Adrenal gland (tissue), 9 donors: ENCODE measurements at regions not wholly inside any gene's neighbourhood (a gene's known extent, or its start where the extent isn't known, plus 50 kb on each side); places are given as distances from the start of the nearest gene placed in this dataset.

Experiments used
- DNase-seq, 7 donors: peaks; one replicate each; pipeline ENCODE4 v3.0.0-alpha.2; 2019 to 2020
- H3K27ac ChIP-seq, 5 donors: fragments of 200-600 bp; sonication (generic) in 4 of 5; 1 replicate in 3 of 5; 2 replicates in 2 of 5; pipeline versions ENCODE4 v1.5.1 to v1.8.0; 2016 to 2020; ENCODE audit warnings: mild to moderate bottlenecking in 1 of 5
- H3K27me3 ChIP-seq: fragments of 200-600 bp; 2 replicates; pipeline ENCODE4 v1.8.0; 2021
- H3K36me3 ChIP-seq, 2 donors: fragments of 200-600 bp; replicated peaks in 1 of 2; 1 replicate in 1 of 2; 2 replicates in 1 of 2; pipeline versions ENCODE4 v1.5.1 to v1.8.0; 2018 to 2022
- H3K4me1 ChIP-seq, 2 donors: fragments of 200-600 bp; replicated peaks in 1 of 2; 1 replicate in 1 of 2; 2 replicates in 1 of 2; pipeline versions ENCODE4 v1.5.1 to v1.8.0; 2018 to 2021
- H3K4me3 ChIP-seq, 4 donors: fragments of 200-600 bp; sonication (generic) in 3 of 4; one replicate each; pipeline ENCODE4 v1.5.1; 2016 to 2018
- H3K9me3 ChIP-seq, 3 donors: fragments of 200-600 bp; sonication (generic) in 1 of 3; replicated peaks in 1 of 3; 1 replicate in 2 of 3; 2 replicates in 1 of 3; pipeline versions ENCODE4 v1.5.1 to v1.8.0; 2016 to 2021
- POLR2A ChIP-seq, 2 donors: fragments of 450-650 bp; IDR thresholded peaks; one replicate each; pipeline ENCODE4 v1.6.1; 2017; ENCODE audit warnings: antibody characterized with exemption in 2 of 2, mild to moderate bottlenecking in 2 of 2, moderate library complexity in 1 of 2
- WGBS, 4 donors: extraction: QIAGEN DNeasy Blood & Tissue Kit in 2 of 4; methylation state at CpG; one replicate each; pipeline versions ENCODE4 v1.1.5 to v1.1.7; 2013 to 2017; 5-methylcytosine and 5-hydroxymethylcytosine counted together
- intact Hi-C, 2 donors: fragments of 100-400 bp; cut with DNase I; formaldehyde crosslinking; loops; one replicate each; pipeline versions ENCODE4 v1.14.1 to v1.15.0; 2022 to 2023
- TF ChIP-seq, protein P1 (sequence below), 6 experiments: fragments of 450-650 bp in 4 of 6; fragments of 200-600 bp in 2 of 6; sonication (generic) in 1 of 6; IDR thresholded peaks; 1 replicate in 5 of 6; 2 replicates in 1 of 6; pipeline versions ENCODE4 v1.5.1 to v1.8.0; 2016 to 2021; ENCODE audit warnings: antibody characterized with exemption in 6 of 6, mild to moderate bottlenecking in 2 of 6, moderate library complexity in 1 of 6
- donor health status: healthy with polysubstance abuse.
- donor health status: Bipolar disorder and iron deficiency.
- donor health status: DM: yes; HTN: yes; CAD: no.
- donor health status: DM: no; HTN: no; CAD: no.
- donor health status: DM: no; HTN: no; CAD: no.

DNA sequence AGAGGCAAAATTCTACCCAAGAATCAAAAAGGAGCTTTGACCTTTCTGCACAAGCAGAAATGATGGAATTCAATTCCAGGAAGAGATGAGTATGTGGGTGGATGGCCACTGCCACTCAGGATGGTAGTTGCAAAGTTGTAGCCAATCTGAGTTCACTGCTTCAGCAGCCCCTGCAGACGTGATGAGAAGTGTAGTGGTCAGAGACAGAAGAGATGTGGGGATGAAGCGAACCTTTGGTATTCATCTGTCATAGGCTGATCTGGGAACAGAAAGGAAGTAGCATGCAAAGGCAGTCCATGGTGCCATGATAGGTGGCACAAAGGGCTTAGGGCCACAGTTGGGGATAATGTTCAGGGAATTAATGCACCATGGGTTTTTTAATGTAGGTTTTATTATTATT lies 81.1 kb upstream of the PGBD5 start:
- no peaks in the 10 kb centered on the region for H3K27me3 ChIP-seq
- DNase-seq, result no peak
- H3K36me3 ChIP-seq, result no peaks in the 10 kb centered on the region
- intact Hi-C loops, result no loop called here
- no peaks in the 10 kb centered on the region for H3K4me1 ChIP-seq
- TF ChIP-seq, protein P1, sequence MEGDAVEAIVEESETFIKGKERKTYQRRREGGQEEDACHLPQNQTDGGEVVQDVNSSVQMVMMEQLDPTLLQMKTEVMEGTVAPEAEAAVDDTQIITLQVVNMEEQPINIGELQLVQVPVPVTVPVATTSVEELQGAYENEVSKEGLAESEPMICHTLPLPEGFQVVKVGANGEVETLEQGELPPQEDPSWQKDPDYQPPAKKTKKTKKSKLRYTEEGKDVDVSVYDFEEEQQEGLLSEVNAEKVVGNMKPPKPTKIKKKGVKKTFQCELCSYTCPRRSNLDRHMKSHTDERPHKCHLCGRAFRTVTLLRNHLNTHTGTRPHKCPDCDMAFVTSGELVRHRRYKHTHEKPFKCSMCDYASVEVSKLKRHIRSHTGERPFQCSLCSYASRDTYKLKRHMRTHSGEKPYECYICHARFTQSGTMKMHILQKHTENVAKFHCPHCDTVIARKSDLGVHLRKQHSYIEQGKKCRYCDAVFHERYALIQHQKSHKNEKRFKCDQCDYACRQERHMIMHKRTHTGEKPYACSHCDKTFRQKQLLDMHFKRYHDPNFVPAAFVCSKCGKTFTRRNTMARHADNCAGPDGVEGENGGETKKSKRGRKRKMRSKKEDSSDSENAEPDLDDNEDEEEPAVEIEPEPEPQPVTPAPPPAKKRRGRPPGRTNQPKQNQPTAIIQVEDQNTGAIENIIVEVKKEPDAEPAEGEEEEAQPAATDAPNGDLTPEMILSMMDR (IDR thresholded peaks at IDR 0.05), result no peak
- TF ChIP-seq POLR2A (IDR thresholded peaks at IDR 0.05), result no peak
- 77 to 89% (median 85%) methylated on average over 2 of the region's 2 CpGs for WGBS, 4 donors
- H3K27ac ChIP-seq, result no peak overlapping the region
- H3K9me3 ChIP-seq, result no peaks in the 10 kb centered on the region
- no peak overlapping the region for H3K4me3 ChIP-seq

DNA sequence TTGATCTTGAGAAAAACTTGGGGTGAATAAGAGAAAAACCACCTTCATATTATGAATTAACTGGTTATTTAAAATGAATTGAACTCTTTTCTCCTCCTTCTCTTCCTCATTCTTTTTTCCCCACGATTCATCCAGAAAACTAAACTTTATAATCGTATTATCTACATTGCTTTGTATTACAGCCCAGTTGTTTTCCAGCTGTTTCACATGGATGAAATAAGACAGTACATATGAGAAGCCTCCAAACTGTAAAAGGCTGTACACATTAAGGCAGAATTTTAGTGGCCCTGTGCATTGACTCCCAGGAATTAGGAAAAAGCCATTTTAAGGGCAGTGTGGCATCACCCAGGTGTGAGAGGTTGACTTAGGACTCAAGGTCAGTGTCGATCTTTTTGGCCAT lies 80.3 kb upstream of the PGBD5 start:
- Histone ChIP-seq H3K27me3 (no peaks in the 10 kb centered on the region), H3K36me3 (no peaks in the 10 kb centered on the region), H3K9me3 (no peaks in the 10 kb centered on the region), H3K4me1 (no peaks in the 10 kb centered on the region), H3K27ac (no peak overlapping the region), H3K4me3 (no peak overlapping the region)
- TF ChIP-seq, protein P1 (IDR thresholded peaks at IDR 0.05), result no peak
- no peak for TF ChIP-seq POLR2A (IDR thresholded peaks at IDR 0.05)
- DNase-seq, result no peak
- intact Hi-C loops, result no loop called here
- 56 to 82% (median 74%) methylated on average over 3 of the region's 3 CpGs for WGBS, 4 donors

DNA sequence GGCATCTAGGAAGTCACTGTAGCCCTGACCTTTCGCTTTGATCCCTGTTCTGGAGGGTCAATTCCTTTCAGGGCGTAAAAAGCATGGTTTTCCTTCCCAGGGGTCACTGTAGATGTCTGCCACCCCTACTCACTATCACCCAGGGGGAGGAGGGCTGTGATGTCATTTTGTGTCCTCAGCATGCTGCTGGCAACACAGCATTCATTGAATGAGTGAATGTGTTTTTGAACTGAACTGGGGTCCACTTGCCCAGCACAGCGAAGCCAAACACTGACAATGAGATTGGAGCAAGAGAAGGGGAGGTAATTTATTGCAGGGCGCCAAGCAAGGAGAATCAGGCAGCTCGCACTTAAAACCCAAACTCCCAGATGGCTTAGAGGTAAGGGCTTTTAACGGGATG lies 78.2 kb upstream of the PGBD5 start:
- WGBS, 4 donors, result 82 to 86% (median 84%) methylated on average over 6 of the region's 6 CpGs
- H3K9me3 ChIP-seq, result no peaks in the 10 kb centered on the region
- H3K36me3 ChIP-seq, result no peaks in the 10 kb centered on the region
- no peak overlapping the region for H3K4me3 ChIP-seq
- H3K27ac ChIP-seq, result no peak overlapping the region
- TF ChIP-seq, protein P1 (IDR thresholded peaks at IDR 0.05), result no peak
- TF ChIP-seq POLR2A (IDR thresholded peaks at IDR 0.05), result no peak
- no peaks in the 10 kb centered on the region for H3K27me3 ChIP-seq
- DNase-seq, result no peak
- no peaks in the 10 kb centered on the region for H3K4me1 ChIP-seq
- intact Hi-C loops, result no loop called here

DNA sequence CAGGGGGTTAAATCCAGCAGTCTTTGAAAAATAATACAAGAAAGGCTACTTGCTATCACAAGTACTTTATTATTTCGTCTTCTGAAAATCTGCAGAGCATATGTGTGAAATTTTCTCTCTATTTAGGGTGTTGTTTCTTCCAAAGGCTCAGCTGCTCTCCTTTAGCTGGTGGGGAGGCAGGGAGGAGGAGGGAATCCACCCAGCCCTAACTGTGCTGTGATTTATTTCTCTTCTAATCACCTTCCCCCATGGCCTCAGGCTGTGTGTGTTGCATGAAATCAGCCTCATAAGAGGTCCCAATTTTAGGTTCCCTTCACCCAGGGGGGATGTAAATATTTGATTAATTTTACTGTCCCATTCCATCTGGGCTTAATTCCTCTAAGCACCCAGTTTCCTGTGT lies 77.6 kb upstream of the PGBD5 start:
- TF ChIP-seq POLR2A (IDR thresholded peaks at IDR 0.05), result no peak
- H3K4me3 ChIP-seq, result no peak overlapping the region
- no peaks in the 10 kb centered on the region for H3K4me1 ChIP-seq
- H3K9me3 ChIP-seq, result no peaks in the 10 kb centered on the region
- no peak overlapping the region for H3K27ac ChIP-seq
- intact Hi-C loops, result no loop called here
- no peaks in the 10 kb centered on the region for H3K27me3 ChIP-seq
- 72 to 88% (median 83%) methylated on average over 1 of the region's 1 CpG for WGBS, 4 donors
- DNase-seq, result no peak
- H3K36me3 ChIP-seq, result no peaks in the 10 kb centered on the region

DNA sequence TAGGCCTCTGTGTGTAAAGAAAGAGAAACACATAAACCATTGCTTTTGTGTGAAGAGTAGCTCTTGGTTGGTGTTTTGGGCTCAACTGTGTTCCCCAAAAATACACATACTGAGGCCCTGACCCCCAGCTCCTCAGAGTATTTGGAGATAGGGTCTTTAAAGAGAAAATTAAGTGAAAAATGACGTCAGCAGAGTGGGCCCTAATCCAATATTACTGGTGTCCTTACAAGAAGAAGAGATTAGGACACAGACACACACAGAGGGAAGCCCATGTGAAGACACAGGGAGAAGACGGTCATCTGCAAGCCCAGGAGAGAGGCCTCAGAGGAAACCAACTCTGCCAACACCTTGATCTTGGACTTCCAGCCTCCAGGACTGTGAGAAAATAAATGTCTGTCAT lies 76.9 kb upstream of the PGBD5 start:
- 81 to 89% (median 84%) methylated on average over 2 of the region's 2 CpGs for WGBS, 4 donors
- H3K36me3 ChIP-seq, result no peaks in the 10 kb centered on the region
- TF ChIP-seq, protein P1 (IDR thresholded peaks at IDR 0.05), result no peak
- no peak for TF ChIP-seq POLR2A (IDR thresholded peaks at IDR 0.05)
- no peak for DNase-seq
- H3K9me3 ChIP-seq, result no peaks in the 10 kb centered on the region
- intact Hi-C loops, result no loop called here
- no peaks in the 10 kb centered on the region for H3K27me3 ChIP-seq
- no peaks in the 10 kb centered on the region for H3K4me1 ChIP-seq
- no peak overlapping the region for H3K27ac ChIP-seq
- H3K4me3 ChIP-seq, result no peak overlapping the region
